Ureter (tissue), 1 donor: ENCODE measurements at regions not wholly inside any gene's neighbourhood (a gene's known extent, or its start where the extent isn't known, plus 50 kb on each side); places are given as distances from the start of the nearest gene placed in this dataset.
"Not testable (repeated sequence)": the region's sequence is repeated elsewhere in the genome, so short reads cannot be mapped to it uniquely, and the experiment has no call there.

ENCODE experiments used
- DNase-seq: peaks from one replicate; pipeline ENCODE4 v3.0.0-alpha.2; 2020; ENCODE audit warnings: low spot score
- donor health status: DM: yes; HTN: yes; CAD: no.

DNA sequence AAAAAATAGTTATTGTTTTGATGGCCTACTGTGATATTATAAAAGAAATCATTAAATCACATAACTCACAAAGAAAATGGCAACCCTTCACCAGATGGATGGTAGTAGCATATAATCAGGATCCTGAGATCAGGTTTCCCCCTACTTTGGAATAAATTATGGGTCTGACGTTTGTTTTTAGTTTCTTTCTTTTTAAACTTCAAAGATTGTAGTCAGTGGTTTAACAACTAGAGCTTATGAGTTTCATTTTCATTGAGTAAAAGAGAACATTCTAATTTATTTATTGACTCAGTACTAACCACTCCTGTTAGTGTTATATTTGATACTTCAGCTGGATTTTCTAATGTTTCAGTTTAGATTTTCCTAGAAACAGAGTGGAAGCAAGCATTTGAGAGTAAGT, 218.0 kb upstream of the PCSK5 start:
- DNase-seq, result no peak

DNA sequence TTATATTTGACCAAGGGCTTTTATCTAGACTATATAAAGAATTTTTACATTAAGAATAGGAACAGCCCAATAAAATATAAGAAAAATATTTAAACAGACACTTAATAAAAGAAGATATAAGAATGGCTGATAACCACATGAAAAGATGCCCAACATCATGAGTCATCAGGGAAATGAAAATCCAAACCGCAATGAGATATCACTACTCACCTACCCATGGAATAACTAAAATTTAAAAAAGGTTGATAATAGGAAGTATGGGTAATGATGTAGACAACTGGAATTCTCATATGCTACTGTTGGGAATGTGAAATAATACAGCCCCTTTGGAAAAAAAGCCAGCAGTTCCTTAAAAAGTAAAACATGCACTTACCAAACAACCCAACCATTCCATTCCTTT, 206.9 kb upstream of the PCSK5 start:
- no peak for DNase-seq

DNA sequence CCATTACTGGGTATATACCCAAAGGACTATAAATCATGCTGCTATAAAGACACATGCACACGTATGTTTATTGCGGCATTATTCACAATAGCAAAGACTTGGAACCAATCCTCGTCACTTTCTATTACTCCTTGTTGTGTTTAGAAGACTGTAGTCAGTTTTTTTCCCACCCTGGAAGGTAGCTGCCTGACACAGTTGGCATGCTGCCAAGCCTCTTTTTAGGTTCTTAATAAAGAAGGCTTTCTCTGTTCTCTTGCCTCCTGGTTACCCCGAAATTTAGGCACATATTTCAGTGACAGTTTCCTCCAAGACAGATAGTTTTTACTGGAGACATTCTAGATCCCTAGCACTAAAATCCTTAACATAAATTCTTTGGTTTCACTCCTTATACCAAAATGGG, 205.4 kb upstream of the PCSK5 start:
- DNase-seq, result no peak

DNA sequence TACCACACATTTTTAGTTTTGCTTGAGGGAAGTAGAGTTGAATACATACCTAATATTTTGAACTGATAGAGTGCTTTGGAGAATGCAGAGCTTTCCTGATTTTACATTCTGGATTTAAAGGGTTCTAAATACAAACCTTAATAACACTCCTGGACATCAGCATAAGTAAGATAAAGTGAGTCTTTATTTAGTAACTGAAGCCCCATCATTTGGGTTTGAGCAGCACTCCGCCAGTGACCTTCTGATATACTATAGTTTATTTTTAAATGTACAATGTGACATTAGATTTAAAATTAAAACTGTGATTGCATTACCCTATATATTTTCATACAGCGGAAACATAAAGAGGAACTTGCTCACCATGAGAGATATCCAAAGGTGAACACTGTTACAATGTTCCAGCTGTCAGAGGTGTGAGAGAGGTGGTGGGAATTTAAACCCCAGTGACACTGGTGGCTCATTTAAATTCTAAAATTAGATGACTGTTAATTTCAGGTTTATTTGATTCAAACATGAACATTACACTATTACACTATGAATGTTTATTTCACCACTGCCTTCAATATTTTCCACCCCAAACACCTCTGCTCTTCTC, 203.0 kb upstream of the PCSK5 start:
- DNase-seq, result no peak

DNA sequence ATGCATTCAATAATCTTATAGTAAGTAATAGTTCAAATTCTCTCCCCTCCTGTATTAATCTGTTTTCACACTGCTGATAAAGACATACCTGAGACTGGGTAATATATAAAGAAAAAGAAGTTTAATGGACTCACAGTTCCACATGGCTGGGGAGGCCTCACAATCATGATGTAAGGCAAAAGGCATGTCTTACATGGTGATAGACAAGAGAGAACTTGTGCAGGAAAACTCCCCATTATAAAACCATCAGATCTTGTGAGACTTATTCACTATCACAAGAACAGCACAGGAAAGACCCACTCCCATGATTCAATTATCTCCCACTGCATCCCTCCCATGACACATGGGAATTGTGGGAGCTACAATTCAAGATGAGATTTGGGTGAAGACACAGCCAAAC, 199.9 kb upstream of the PCSK5 start:
- not testable (repeated sequence) for DNase-seq

DNA sequence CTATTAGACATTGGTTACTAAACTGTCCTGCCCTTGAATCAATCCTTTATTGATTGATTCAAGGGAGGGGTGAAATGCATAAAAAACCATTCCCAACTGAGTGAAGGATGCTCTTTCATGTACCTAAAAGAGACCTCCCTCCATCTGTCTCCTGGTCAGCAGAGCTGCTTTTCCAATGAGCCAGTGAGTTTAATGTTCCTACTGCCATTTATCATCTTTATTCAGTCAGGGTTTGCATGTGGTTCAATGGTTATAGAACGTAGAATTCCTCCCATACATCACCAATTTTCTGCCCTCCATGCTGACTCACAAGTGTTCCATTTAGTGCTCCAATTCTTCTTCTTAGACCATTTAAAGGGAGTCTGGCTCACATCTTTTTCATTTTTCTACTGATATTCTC, 199.1 kb upstream of the PCSK5 start:
- no peak for DNase-seq

DNA sequence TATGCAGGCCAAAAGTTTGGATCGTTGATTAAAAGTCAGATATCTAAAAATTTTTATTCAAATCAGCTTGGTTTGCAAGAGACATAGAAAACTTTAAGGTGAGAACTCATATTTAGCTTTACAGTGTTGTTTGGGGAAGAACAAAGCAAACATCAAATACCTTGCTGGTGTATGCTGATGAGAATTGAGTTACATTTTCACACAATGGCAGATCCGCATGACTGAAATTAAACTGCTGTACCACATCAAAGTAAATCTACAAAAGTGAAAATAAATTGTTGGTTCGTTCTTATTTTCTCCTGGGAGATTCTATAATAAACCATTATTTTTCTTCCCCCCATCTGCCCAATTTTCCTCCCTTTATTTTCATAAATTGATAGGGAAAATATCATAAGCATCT, 198.2 kb upstream of the PCSK5 start:
- no peak for DNase-seq

DNA sequence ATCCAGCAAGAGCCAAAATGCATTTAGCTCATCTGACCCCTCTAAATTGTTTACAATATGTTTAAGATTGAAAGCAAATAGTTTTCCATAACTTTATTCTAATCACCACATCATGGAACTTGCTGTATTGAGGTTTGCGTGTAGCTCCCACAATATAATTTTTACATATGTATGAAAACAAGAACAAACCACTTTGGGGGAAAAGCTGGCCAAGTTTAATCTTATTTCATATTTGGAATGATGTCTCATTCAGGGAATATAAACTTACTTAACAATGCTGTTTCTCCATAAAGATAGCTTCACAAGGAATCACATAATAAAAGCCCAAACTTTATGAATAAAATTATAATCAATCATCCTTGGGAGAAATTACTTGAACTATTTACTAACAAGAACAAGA, 194.6 kb upstream of the PCSK5 start:
- DNase-seq, result no peak

DNA sequence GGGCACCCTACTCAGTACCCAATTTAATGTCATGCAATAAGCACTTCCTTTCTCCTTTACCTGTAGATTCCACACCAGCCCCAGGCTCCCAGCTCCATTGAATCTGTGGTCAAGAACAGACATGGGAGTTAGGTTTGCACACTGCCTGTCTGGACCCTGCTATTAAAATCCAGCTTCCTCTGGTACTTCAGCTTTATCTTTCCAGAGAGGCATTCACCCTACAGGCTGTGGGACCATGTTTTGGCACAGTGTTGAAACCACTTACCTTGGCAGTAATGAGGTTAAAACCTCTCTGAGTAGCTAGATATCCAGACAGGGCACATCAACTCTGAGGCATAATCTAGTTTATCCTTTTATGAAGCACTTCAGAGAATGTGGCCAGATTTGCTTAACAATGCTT, 191.5 kb upstream of the PCSK5 start:
- DNase-seq, result no peak

DNA sequence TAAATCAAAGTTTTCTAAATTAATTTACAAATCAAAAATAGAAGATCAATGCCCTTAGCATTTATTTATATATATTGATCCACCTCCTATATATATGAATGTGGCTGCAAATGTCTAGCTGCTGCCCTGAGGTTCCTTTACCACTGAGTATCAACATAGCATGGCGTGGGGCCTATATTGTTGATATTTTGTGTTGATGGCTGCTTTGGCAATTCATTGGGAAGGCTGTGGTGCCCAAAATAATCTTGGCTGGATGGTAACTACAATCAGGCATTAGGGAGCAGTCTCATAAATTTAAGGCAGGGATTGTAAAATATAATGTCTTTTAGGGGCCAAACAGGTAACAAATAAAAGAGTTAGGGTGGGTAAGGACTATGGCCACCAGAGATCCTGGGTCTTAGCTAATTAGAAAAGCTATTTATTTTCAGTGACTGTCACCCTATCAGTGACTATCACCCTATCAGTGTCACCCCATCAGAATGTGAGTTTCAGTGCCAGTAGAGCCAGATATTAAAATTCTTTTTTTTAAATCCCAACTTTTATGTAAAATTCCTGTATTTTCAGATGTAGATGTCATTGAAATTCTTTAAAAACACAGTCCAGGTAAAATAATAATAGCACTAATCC, 190.7 kb upstream of the PCSK5 start:
- DNase-seq, result no peak

DNA sequence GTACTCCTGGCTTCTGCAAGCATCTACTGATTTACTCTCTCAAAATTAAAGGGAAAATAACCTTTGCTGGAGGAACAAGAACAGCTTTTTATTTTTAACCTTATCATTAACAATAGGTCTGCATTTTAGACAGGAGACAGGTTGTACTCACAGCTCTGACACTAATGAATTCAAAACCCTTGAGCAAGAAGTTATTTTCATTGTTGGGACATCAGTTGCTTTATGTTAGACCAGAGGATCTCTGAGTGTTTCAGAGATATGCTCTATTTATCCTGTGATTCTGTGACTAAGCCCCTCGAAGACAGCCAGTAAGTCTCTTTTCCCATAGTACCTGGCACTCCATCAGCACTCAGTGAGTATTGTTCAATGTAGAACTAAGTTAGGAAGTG, 190.2 kb upstream of the PCSK5 start:
- no peak for DNase-seq

DNA sequence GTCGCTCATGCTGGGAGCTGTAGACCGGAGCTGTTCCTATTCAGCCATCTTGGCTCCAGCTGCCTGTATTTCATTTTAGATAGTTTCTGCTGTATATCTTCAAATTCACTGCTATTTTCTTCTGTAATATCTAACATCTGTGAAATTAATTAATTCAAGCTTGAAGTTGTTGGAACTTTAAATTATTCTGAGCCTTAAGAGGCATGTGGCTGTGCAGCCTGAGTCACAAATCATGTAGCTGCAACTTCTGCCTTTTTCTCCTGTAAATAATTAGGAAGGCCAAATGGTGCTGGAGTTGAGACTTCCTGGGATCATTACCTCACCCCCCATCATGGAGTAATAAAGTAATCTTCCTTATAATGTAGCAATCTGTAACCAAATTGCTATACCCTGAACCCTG, 183.3 kb upstream of the PCSK5 start:
- DNase-seq, result no peak

DNA sequence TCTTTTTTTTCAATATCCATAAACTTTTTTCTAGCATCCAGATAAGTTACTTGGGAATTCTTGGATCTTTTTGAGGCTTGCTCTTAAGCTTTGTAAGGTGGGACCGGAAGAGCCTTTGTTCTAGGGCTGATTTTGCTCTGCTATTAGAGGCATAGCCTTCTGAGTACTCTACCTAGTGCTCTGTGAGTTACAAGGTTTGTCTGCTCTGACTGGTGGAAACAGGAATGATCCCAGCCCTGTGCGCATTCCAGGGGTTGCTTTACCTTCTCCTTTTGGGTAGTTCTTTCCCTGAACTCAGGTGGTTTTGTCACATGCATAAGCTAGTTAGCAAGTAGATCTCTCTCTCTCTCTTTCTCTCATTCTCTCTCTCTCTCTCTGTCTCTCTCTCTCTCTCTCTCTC, 180.8 kb upstream of the PCSK5 start:
- no peak for DNase-seq

DNA sequence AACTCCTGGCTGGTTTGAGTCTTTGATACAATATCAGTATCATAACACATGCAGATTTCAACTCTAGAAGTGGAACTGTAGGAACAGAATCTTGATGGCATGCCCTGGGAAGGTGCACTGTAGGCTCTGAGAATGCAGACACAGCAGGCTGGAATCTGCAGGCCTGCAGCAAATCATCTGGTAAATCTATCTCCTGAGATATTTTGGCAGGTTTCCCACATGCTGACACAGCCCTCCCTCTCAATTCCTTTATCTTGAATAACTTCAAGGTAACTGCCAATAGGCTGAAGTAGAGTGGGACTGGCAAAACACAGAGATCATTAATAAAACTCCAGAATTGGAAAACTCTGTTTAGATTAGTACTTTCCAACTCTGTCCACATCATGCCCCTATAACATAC, 177.8 kb upstream of the PCSK5 start:
- no peak for DNase-seq

DNA sequence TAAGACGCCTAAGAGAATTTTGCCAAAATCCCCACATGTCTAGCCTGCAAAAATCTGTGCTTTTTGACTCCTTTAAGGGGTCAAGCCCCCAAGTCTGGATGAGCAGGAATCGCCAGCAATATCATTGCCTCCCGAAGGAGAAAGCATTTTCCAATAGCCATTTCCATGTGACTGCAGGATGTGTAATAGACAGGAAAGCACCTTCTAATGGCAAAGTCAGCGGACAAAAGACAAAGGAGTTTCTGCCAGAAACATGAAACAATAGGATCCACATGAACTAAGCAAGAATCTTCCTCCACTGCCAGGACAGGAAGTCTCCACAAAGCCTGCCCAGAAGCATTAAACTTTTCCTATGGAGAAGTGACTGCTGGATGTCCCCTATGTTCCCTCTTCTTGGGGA, 177.1 kb upstream of the PCSK5 start:
- DNase-seq, result no peak

DNA sequence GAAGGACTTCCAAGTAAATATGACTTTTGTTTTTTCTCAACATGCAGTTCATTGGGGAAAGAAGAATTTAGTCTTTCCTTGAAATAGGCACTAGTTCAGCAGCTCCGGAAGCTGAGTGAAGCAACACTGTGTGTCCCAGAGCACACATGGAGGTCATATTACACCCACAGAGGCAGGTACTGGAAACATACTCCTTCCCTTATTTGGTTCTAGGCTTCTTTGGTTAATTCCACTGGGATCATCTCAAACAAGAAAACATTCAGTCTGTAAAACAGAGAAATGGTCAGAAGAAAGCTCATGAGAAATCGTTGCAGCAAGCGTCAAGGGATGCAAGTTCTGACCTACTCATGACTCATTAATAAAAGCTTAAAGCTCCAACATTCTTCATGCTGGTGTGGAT, 175.1 kb upstream of the PCSK5 start:
- no peak for DNase-seq

DNA sequence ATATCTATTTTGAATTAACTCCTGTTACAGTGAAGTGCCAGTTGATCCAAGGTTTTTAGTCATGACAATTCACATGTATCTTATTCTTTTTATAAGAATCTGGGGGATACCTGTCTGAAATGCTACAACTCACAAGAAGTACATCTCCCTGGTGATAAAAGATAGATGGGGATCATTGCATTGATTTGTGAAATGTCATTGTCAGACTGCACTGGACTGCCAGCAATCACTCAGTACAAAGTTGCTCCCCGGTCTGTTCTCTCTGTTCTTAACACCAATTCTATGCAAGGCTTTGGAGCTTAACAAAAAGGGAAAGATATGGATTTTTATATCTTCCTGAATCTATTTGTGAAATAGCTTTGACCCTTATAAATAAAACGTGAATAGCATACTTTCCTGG, 171.8 kb upstream of the PCSK5 start:
- DNase-seq, result no peak

DNA sequence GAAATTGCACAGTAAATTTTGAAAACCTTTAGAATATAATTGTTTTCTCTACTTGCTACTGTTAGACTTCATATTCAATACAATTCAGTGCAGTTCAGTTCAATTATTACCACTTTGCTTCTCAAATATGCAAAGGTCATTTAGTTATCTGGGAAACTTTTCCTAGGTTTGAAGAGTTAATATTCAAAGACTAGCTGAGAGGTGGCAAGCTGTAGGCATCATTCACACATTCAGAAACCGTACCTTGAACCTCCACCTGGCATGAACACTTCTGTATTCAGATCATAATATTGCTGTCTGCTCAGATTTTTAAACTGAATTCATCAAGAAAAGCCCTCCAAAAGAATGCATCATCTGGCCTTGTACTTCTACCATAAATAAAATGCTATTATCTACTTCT, 162.1 kb upstream of the PCSK5 start:
- no peak for DNase-seq

DNA sequence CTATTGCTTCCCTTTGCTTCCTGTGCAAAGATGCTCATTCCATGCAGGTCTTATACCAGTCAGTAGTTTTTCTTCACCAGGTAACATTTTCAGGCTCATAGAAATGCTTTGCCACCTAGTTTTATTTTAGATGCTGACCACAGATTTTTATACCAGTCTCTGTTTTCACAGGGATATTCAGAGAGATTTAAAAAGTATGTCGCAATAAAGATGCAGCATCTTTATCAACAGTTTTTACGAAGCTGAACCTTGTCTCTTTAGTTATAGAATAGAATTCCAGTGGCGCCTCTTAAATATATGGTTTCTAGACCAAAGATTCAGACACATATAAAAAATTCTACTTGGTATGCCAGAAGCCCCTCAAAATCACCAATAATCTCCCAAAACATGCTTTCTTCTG, 155.7 kb upstream of the PCSK5 start:
- no peak for DNase-seq

DNA sequence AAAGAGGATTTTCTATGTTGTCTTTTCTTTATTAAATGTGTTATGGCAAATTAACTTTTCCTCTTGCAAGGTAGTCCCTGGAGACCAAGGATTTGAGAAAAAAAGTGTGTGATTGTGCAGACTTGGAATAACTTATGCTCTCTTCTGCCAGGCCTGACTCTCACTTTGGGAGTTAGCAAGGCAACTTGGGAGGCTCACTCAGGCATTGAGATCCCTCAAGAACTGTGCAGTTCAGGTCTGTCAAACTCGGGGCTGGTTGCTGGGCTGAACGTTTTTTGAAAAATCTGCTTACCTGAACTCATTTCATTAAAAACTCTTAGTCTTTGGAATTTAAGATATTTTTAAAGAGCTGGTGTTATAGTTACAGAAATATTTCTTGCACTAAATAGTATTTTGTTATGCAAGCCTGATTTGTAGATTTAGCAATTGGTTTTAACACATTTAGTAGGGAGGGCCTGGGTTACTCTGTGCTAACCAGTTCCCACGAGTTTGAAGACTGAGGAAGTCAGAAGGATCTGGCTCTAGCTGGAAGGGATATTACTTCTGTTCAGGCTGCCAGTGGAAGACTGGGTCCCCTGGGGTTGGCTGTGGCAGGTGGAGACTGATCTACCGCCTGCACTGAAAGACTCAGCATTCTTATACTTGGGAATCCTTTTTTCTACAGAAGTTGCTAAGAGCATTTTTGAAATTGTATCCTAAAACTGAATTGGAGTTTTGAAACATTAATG, 150.4 kb upstream of the PCSK5 start:
- no peak for DNase-seq

DNA sequence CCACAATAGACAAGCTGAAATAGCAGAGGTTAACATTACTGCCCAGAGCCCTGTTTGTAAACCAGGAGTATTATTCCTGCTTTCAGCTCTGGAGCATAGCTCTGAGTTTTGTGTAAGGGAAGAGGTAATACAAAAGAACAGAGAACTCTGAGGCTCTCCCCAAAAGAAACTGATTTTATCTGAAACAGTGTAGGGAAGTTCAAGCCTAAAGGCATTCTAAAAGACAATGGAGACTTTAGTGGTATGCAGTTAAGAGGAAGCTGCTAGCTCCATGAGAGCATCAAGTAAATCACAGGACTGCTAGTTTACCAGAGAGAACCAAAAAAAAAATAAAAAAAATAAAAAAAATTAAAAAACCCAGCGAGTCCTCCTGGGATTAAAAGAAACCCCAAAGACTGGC, 146.6 kb upstream of the PCSK5 start:
- DNase-seq, result no peak

DNA sequence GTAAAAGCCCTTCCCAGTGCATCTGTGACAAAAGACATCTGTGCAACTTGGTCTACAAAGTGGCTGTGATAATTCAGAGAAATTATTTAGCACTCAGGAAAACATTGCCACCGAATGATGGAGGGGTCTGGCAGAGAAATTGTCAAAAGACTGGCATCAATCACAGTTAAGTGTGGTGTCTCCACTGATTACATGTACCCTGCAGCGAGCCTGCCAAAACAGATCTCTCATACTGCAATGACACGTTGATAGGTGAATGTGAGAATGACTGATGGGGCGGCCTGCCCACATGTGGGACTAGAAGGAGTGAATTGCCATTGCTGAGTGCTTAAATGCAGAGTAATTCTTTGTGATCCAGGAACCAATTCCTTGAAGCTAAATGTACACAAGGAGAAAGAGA, 136.4 kb upstream of the PCSK5 start:
- DNase-seq, result no peak

DNA sequence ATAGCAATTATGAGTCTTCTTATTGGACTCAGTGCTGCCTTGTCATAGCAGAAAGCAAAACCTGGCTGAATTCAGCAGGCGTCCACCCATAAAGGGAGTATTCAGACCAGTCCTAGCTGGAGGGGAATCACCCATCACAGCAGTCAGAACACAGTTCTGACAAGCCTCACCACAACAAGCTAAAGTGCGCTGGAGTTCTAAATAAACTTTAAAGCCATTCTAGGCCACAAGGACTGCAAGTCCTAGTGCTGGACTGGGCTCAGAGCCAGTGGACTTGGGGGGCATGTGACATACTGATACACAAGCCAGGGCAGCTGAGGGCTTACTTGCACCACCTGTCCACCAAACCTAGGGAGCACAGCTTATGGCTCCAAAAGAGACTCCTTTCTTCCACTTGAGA, 115.3 kb upstream of the PCSK5 start:
- DNase-seq, result no peak
